ENCODE measurements at regions not wholly inside any gene's neighbourhood (a gene's known extent, or its start where the extent isn't known, plus 50 kb on each side); places are given as distances from the start of the nearest gene placed in this dataset.

GRCh38 chr3:80606073-80606472 is 838.3 kb upstream of the ROBO1 start:
- whole genome bisulfite sequencing, 2 donors (ENCODE audit: low coverage in 1 of 2): 77 to 86% methylated on average over 4 of the region's 4 CpGs
- no peak for TF ChIP-seq POLR2A (IDR thresholded peaks at IDR 0.05)
- TF ChIP-seq, protein P1, sequence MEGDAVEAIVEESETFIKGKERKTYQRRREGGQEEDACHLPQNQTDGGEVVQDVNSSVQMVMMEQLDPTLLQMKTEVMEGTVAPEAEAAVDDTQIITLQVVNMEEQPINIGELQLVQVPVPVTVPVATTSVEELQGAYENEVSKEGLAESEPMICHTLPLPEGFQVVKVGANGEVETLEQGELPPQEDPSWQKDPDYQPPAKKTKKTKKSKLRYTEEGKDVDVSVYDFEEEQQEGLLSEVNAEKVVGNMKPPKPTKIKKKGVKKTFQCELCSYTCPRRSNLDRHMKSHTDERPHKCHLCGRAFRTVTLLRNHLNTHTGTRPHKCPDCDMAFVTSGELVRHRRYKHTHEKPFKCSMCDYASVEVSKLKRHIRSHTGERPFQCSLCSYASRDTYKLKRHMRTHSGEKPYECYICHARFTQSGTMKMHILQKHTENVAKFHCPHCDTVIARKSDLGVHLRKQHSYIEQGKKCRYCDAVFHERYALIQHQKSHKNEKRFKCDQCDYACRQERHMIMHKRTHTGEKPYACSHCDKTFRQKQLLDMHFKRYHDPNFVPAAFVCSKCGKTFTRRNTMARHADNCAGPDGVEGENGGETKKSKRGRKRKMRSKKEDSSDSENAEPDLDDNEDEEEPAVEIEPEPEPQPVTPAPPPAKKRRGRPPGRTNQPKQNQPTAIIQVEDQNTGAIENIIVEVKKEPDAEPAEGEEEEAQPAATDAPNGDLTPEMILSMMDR (IDR thresholded peaks at IDR 0.05): peak in 1 of 5 experiments; percentile 18
- Histone ChIP-seq H3K9me3 (no peaks in the 10 kb centered on the region), H3K36me3 (no peaks in the 10 kb centered on the region), H3K4me3 (no peak overlapping the region), H3K27ac (no peak overlapping the region), H3K4me1 (no peaks in the 10 kb centered on the region), H3K27me3 (no peaks in the 10 kb centered on the region)
- DNase-seq: no peak
- intact Hi-C loops (cut with DNase I; ENCODE audit: low total_unique reads) (no loop called here), in situ Hi-C loops (cut with MboI; ENCODE audit: low pct_ligation_motif_present in 1 of 4, low pct_unique_long_range_greater_than_20kb in 1 of 4, low sequenced_read_pairs in 3 of 4) (no loop called here)

- no peak overlapping the region for H3K27ac ChIP-seq
- no peak for TF ChIP-seq EP300 (IDR thresholded peaks at IDR 0.05; ENCODE audit: low read depth)
- TF ChIP-seq, protein P1 (IDR thresholded peaks at IDR 0.05): no peak
- TF ChIP-seq POLR2A (IDR thresholded peaks at IDR 0.05): no peak
- TF ChIP-seq POLR2AphosphoS5 (IDR thresholded peaks at IDR 0.05): no peak
- H3K4me3 ChIP-seq: no peak overlapping the region
- no peaks in the 10 kb centered on the region for H3K27me3 ChIP-seq
- intact Hi-C loops (cut with DNase I; ENCODE audit: low total_unique reads): no loop called here
- H3K9me3 ChIP-seq: no peaks in the 10 kb centered on the region
- in situ Hi-C loops (cut with MboI; ENCODE audit: low pct_ligation_motif_present in 1 of 4, low pct_unique_long_range_greater_than_20kb in 1 of 4, low sequenced_read_pairs in 3 of 4): no loop called here
- DNase-seq: no peak
- no peaks in the 10 kb centered on the region for H3K4me1 ChIP-seq
- no peaks in the 10 kb centered on the region for H3K36me3 ChIP-seq
Measured at GRCh38 chr3:80601479-80601878, 833.7 kb upstream of the ROBO1 start.

- TF ChIP-seq, protein P1 (IDR thresholded peaks at IDR 0.05): no peak
- TF ChIP-seq POLR2AphosphoS5 (IDR thresholded peaks at IDR 0.05): no peak
- no peaks in the 10 kb centered on the region for H3K36me3 ChIP-seq
- in situ Hi-C loops (cut with MboI; ENCODE audit: low pct_ligation_motif_present in 1 of 4, low pct_unique_long_range_greater_than_20kb in 1 of 4, low sequenced_read_pairs in 3 of 4): no loop called here
- no peaks in the 10 kb centered on the region for H3K9me3 ChIP-seq
- no peaks in the 10 kb centered on the region for H3K4me1 ChIP-seq
- no peaks in the 10 kb centered on the region for H3K27me3 ChIP-seq
- DNase-seq: no peak
- H3K27ac ChIP-seq: no peak overlapping the region
- WGBS, 2 donors (ENCODE audit: low coverage in 1 of 2): 45 to 50% methylated on average over 1 of the region's 1 CpG
- H3K4me3 ChIP-seq: no peak overlapping the region
- intact Hi-C loops (cut with DNase I; ENCODE audit: low total_unique reads): no loop called here
Measured at GRCh38 chr3:80592792-80593191, 825.0 kb upstream of the ROBO1 start.

GRCh38 chr3:80586338-80586737 is 818.5 kb upstream of the ROBO1 start:
- TF ChIP-seq, protein P1 (IDR thresholded peaks at IDR 0.05): no peak
- TF ChIP-seq POLR2AphosphoS5 (IDR thresholded peaks at IDR 0.05): no peak
- no peak for TF ChIP-seq EP300 (IDR thresholded peaks at IDR 0.05; ENCODE audit: low read depth)
- TF ChIP-seq POLR2A (IDR thresholded peaks at IDR 0.05): no peak
- H3K9me3 ChIP-seq: no peaks in the 10 kb centered on the region
- no peaks in the 10 kb centered on the region for H3K36me3 ChIP-seq
- DNase-seq: no peak
- intact Hi-C loops (cut with DNase I; ENCODE audit: low total_unique reads): no loop called here
- no peaks in the 10 kb centered on the region for H3K27me3 ChIP-seq
- in situ Hi-C loops (cut with MboI; ENCODE audit: low pct_ligation_motif_present in 1 of 4, low pct_unique_long_range_greater_than_20kb in 1 of 4, low sequenced_read_pairs in 3 of 4): no loop called here
- 82 to 100% methylated on average over 1 to 2 of the region's 2 CpGs for WGBS, 2 donors (ENCODE audit: low coverage in 1 of 2)
- no peak overlapping the region for H3K4me3 ChIP-seq
- no peak overlapping the region for H3K27ac ChIP-seq
- no peaks in the 10 kb centered on the region for H3K4me1 ChIP-seq
